H1 (cell line): ENCODE measurements at regions not wholly inside any gene's neighbourhood (a gene's known extent, or its start where the extent isn't known, plus 50 kb on each side); places are given as distances from the start of the nearest gene placed in this dataset.

Experiments
- CTCF ChIA-PET: fragments of 300-600 bp; sonication (Branson Sonifier 250); formaldehyde crosslinking; loops from one replicate; lab custom pipeline; 2021; ENCODE audit not compliant: partially characterized antibody; lab: Charles Lee
- POLR2A ChIA-PET: fragments of 300-600 bp; sonication (Branson Sonifier 250); formaldehyde crosslinking; loops from one replicate; lab custom pipeline; 2021; ENCODE audit warnings: inconsistent platforms; ENCODE audit not compliant: partially characterized antibody; lab: Charles Lee
- DNase-seq, 2 experiments: peaks; one replicate each; pipeline versions ENCODE4 v3.0.0 to v3.0.0-alpha.2; 2010 to 2022; ENCODE audit warnings: low spot score in 2 of 2, low read depth in 1 of 2, mixed read lengths in 1 of 2
- FAIRE-seq: peaks from 2 replicates; lab custom pipeline; 2011; peaks lifted over from hg19 to GRCh38; lab: Jason Lieb, UNC
- H2AFZ ChIP-seq: 2 replicates; pipeline ENCODE4 v1.8.1; 2012; ENCODE audit warnings: low read length, inconsistent platforms
- H2AK5ac ChIP-seq: 2 replicates; pipeline ENCODE4 v1.6.1; 2013; ENCODE audit warnings: low read depth, low read length
- H2BK120ac ChIP-seq: replicated peaks from 2 replicates; pipeline ENCODE3; 2013; ENCODE audit warnings: low read depth, low read length, inconsistent platforms
- H2BK12ac ChIP-seq: 2 replicates; pipeline ENCODE4 v1.6.1; 2013; ENCODE audit warnings: low read depth, low read length
- H2BK15ac ChIP-seq: 2 replicates; pipeline ENCODE4 v1.6.1; 2013; ENCODE audit warnings: low read length
- H2BK20ac ChIP-seq: 2 replicates; pipeline ENCODE4 v1.6.1; 2013; ENCODE audit warnings: low read length
- H2BK5ac ChIP-seq: 2 replicates; pipeline ENCODE4 v1.6.1; 2013; ENCODE audit warnings: low read depth, low read length
- H3K14ac ChIP-seq: 2 replicates; pipeline ENCODE4 v1.6.1; 2013; ENCODE audit warnings: inconsistent platforms; ENCODE audit not compliant: insufficient read length
- H3K18ac ChIP-seq: 2 replicates; pipeline ENCODE4 v1.6.1; 2013; ENCODE audit warnings: low read length; ENCODE audit errors: extremely low read depth
- H3K23ac ChIP-seq: 2 replicates; pipeline ENCODE4 v1.6.1; 2013; ENCODE audit warnings: inconsistent platforms; ENCODE audit not compliant: insufficient read length
- H3K23me2 ChIP-seq: 2 replicates; pipeline ENCODE4 v1.6.1; 2013; ENCODE audit warnings: low read depth, low read length
- H3K27ac ChIP-seq: 2 replicates; pipeline ENCODE4 v1.6.1; 2011; ENCODE audit warnings: low read depth, low read length, inconsistent platforms
- H3K27me3 ChIP-seq, 4 experiments: replicated peaks in 1 of 4; 1 replicate in 1 of 4; 2 replicates in 3 of 4; pipeline versions ENCODE4 v1.6.1 to v1.8.1; 2011 to 2013; ENCODE audit warnings: low read length in 3 of 4, mild to moderate bottlenecking in 3 of 4, inconsistent platforms in 2 of 4, mixed read lengths in 2 of 4, moderate library complexity in 1 of 4; ENCODE audit not compliant: control insufficient read depth in 3 of 4, insufficient read depth in 3 of 4; ENCODE audit errors: extremely low read depth in 1 of 4
- H3K36me3 ChIP-seq, 4 experiments: 2 replicates each; pipeline versions ENCODE4 v1.6.1 to v1.8.1; 2011 to 2013; ENCODE audit warnings: mild to moderate bottlenecking in 4 of 4, low read length in 3 of 4, moderate library complexity in 2 of 4, control low read depth in 1 of 4, inconsistent platforms in 1 of 4; ENCODE audit not compliant: insufficient read depth in 4 of 4, control insufficient read depth in 2 of 4
- H3K4ac ChIP-seq: replicated peaks from 2 replicates; pipeline ENCODE3; 2013; ENCODE audit warnings: low read length, low read depth, mixed read lengths, inconsistent platforms; ENCODE audit not compliant: insufficient read length
- H3K4me1 ChIP-seq, 4 experiments: replicated peaks in 1 of 4; 1 replicate in 1 of 4; 2 replicates in 3 of 4; pipeline versions ENCODE4 v1.6.1 to v1.8.1; 2011 to 2013; ENCODE audit warnings: low read length in 3 of 4, inconsistent platforms in 2 of 4, mixed read lengths in 1 of 4; ENCODE audit not compliant: insufficient read depth in 4 of 4, control insufficient read depth in 3 of 4
- H3K4me2 ChIP-seq, 2 experiments: 2 replicates each; pipeline versions ENCODE4 v1.6.1 to v1.8.1; 2011 to 2013; ENCODE audit warnings: low read depth in 2 of 2, low read length in 2 of 2, control low read depth in 1 of 2, inconsistent platforms in 1 of 2, mild to moderate bottlenecking in 1 of 2; ENCODE audit not compliant: insufficient read depth in 1 of 2
- H3K4me3 ChIP-seq, 4 experiments: fragments of 200-600, 300-600 bp in 1 of 4; sonication (generic), shearing (Covaris generic), sonication (Bioruptor Twin) in 1 of 4; 2 replicates each; pipeline versions ENCODE4 v1.5.1 to v1.8.1; 2011 to 2016; ENCODE audit warnings: low read length in 4 of 4, low read depth in 3 of 4, control low read depth in 2 of 4, inconsistent platforms in 2 of 4, mild to moderate bottlenecking in 2 of 4, mixed read lengths in 1 of 4, moderate library complexity in 1 of 4; ENCODE audit not compliant: insufficient read depth in 2 of 4; ENCODE audit errors: extremely low read depth in 1 of 4
- H3K56ac ChIP-seq: replicated peaks from 2 replicates; pipeline ENCODE3; 2013; ENCODE audit warnings: low read depth, mild to moderate bottlenecking, mixed read lengths, low read length, inconsistent platforms; ENCODE audit not compliant: insufficient read length
- H3K79me1 ChIP-seq: 2 replicates; pipeline ENCODE4 v1.6.1; 2013; ENCODE audit warnings: low read depth, low read length, control low read depth
- H3K79me2 ChIP-seq, 2 experiments: 2 replicates each; pipeline versions ENCODE4 v1.6.1 to v1.8.1; 2012 to 2013; ENCODE audit warnings: low read length in 2 of 2, mild to moderate bottlenecking in 2 of 2, inconsistent platforms in 1 of 2; ENCODE audit not compliant: insufficient read depth in 2 of 2, control insufficient read depth in 1 of 2
- H3K9ac ChIP-seq, 4 experiments: replicated peaks in 1 of 4; 1 replicate in 1 of 4; 2 replicates in 3 of 4; pipeline versions ENCODE4 v1.6.1 to v1.8.1; 2011 to 2013; ENCODE audit warnings: low read depth in 3 of 4, low read length in 3 of 4, control low read depth in 2 of 4, mild to moderate bottlenecking in 2 of 4, moderate library complexity in 2 of 4, inconsistent platforms in 1 of 4; ENCODE audit errors: extremely low read depth in 1 of 4
- H3K9me3 ChIP-seq, 2 experiments: 2 replicates each; pipeline versions ENCODE4 v1.6.1 to v1.8.1; 2012 to 2013; ENCODE audit warnings: mild to moderate bottlenecking in 2 of 2, moderate library complexity in 2 of 2, control low read depth in 1 of 2, inconsistent platforms in 1 of 2, low read depth in 1 of 2, low read length in 1 of 2, mixed read lengths in 1 of 2; ENCODE audit not compliant: insufficient read depth in 2 of 2
- H4K20me1 ChIP-seq, 2 experiments: replicated peaks in 1 of 2; 2 replicates each; pipeline versions ENCODE3 to v1.8.1; 2011 to 2013; ENCODE audit warnings: inconsistent platforms in 2 of 2, low read length in 2 of 2, mild to moderate bottlenecking in 1 of 2; ENCODE audit not compliant: insufficient read depth in 2 of 2, control insufficient read depth in 1 of 2
- H4K5ac ChIP-seq: 2 replicates; pipeline ENCODE4 v1.6.1; 2013; ENCODE audit warnings: low read length, low read depth, mixed read lengths, inconsistent platforms; ENCODE audit not compliant: insufficient read length
- H4K8ac ChIP-seq: 2 replicates; pipeline ENCODE4 v1.8.0; 2013; ENCODE audit warnings: mild to moderate bottlenecking, moderate library complexity, low read length, inconsistent platforms; ENCODE audit not compliant: insufficient read depth; ENCODE audit errors: extremely low read depth
- H4K91ac ChIP-seq: replicated peaks from 2 replicates; pipeline ENCODE3; 2013; ENCODE audit warnings: low read length, mixed read lengths, inconsistent platforms; ENCODE audit not compliant: insufficient read length
- ASH2L ChIP-seq: fragments of 200-600, 300-600 bp; sonication (generic); IDR thresholded peaks from one replicate; pipeline ENCODE4 v1.7.1; 2017; ENCODE audit warnings: low read length
- CHD2 ChIP-seq: IDR thresholded peaks from 2 replicates; pipeline ENCODE4 v1.6.1; 2012; ENCODE audit warnings: low read length, improper control_type of control experiment
- EP300 ChIP-seq, 2 experiments: IDR thresholded peaks; 1 replicate in 1 of 2; 2 replicates in 1 of 2; pipeline ENCODE4 v1.6.1; 2011 to 2012; ENCODE audit warnings: low read depth in 2 of 2, low read length in 2 of 2, mild to moderate bottlenecking in 2 of 2, borderline replicate concordance in 1 of 2, inconsistent platforms in 1 of 2, moderate library complexity in 1 of 2
- NRF1 ChIP-seq: IDR thresholded peaks from 2 replicates; pipeline ENCODE4 v1.6.1; 2011; ENCODE audit warnings: mild to moderate bottlenecking, low read depth, low read length, improper control_type of control experiment
- PHF8 ChIP-seq: fragments of 200-600 bp; sonication (generic); conservative IDR thresholded peaks from 2 replicates; pipeline ENCODE4 v1.7.1; 2012; ENCODE audit warnings: low read depth, mild to moderate bottlenecking, inconsistent platforms, low read length, moderate library complexity
- POLR2AphosphoS5 ChIP-seq: IDR thresholded peaks from 2 replicates; pipeline ENCODE4 v1.6.1; 2011; ENCODE audit warnings: low read depth, low read length
- SIX5 ChIP-seq: IDR thresholded peaks from 2 replicates; pipeline ENCODE4 v1.6.1; 2011; ENCODE audit warnings: mild to moderate bottlenecking, low read depth, low read length
- TEAD4 ChIP-seq: IDR thresholded peaks from 2 replicates; pipeline ENCODE4 v1.6.1; 2012; ENCODE audit warnings: low read depth, low read length, inconsistent platforms, mixed read lengths
- WGBS, 2 experiments: shearing (Covaris generic) in 1 of 2; methylation state at CpG; one replicate each; pipeline versions ENCODE4 v1.1.6 to v1.1.7; 2013 to 2015; ENCODE audit warnings: low lambda C conversion rate in 2 of 2, mixed read lengths in 2 of 2, inconsistent platforms in 1 of 2, low coverage in 1 of 2, missing lambda C conversion rate in 1 of 2; ENCODE audit not compliant: insufficient replicate concordance in 2 of 2, insufficient coverage in 1 of 2, insufficient read length in 1 of 2; ENCODE audit errors: extremely low coverage in 1 of 2, missing lambda C conversion rate in 1 of 2; 5-methylcytosine and 5-hydroxymethylcytosine counted together

GRCh38 chr12:58034311-58034710 is 92.9 kb downstream of the ATP23 start:
- no peak overlapping the region for H3K56ac ChIP-seq
- H2AK5ac ChIP-seq, result no peak overlapping the region
- H3K9me3 ChIP-seq, result peaks cover 25 to 29% of the 10 kb centered on the region in 2 experiments
- no peak overlapping the region for H3K4ac ChIP-seq
- no peak overlapping the region for H4K5ac ChIP-seq
- no peaks in the 10 kb centered on the region for H3K27me3 ChIP-seq
- no peak overlapping the region for H2BK120ac ChIP-seq
- H3K79me2 ChIP-seq, result no peaks in the 10 kb centered on the region
- no peak overlapping the region for H2AFZ ChIP-seq
- H2BK20ac ChIP-seq, result no peak overlapping the region
- no peaks in the 10 kb centered on the region for H3K23me2 ChIP-seq
- H4K8ac ChIP-seq, result no peak overlapping the region
- TF ChIP-seq SIX5, result no peak
- TF ChIP-seq TEAD4, result no peak
- no peak for TF ChIP-seq ASH2L
- no peak for TF ChIP-seq POLR2AphosphoS5
- no peak for TF ChIP-seq CHD2
- TF ChIP-seq PHF8, result no peak
- no peak for TF ChIP-seq NRF1
- no peak for TF ChIP-seq EP300 (IDR thresholded peaks at IDR 0.05; ENCODE audit: borderline replicate concordance in 1 of 2, low read depth in 2 of 2, low read length in 2 of 2)
- TF ChIP-seq, all 59 proteins: peak for 0
- no peak for DNase-seq
- no peak overlapping the region for H2BK12ac ChIP-seq
- WGBS, 2 experiments, result 83% methylated on average over 3 of the region's 3 CpGs; no CpG with 5 or more reads in 1 of the 2 experiments
- no peak overlapping the region for H4K91ac ChIP-seq
- no peak overlapping the region for H3K4me2 ChIP-seq
- H3K18ac ChIP-seq, result no peak overlapping the region
- H2BK5ac ChIP-seq, result no peak overlapping the region
- H3K27ac ChIP-seq, result no peak overlapping the region
- H4K20me1 ChIP-seq, result no peaks in the 10 kb centered on the region
- no peaks in the 10 kb centered on the region for H3K79me1 ChIP-seq
- H3K36me3 ChIP-seq, result no peaks in the 10 kb centered on the region
- ChIA-PET POLR2A (no interaction called here), CTCF (interaction anchor here (0.5 kb wide), 1 partner anchor 160 kb away, joined by 3 read pairs; no protein-coding TSS in a partner anchor)
- no peak overlapping the region for H2BK15ac ChIP-seq
- H3K9ac ChIP-seq, result no peak overlapping the region
- H3K4me1 ChIP-seq, result no peaks in the 10 kb centered on the region
- H3K14ac ChIP-seq, result no peak overlapping the region
- no peak overlapping the region for H3K4me3 ChIP-seq
- H3K23ac ChIP-seq, result no peak overlapping the region
- no peak for FAIRE-seq
